Activated B cell treated with CpG ODN at 0.5 μM for 24 hours (primary cell): ENCODE measurements at regions not wholly inside any gene's neighbourhood (a gene's known extent, or its start where the extent isn't known, plus 50 kb on each side); places are given as distances from the start of the nearest gene placed in this dataset.

ENCODE experiments used
- ATAC-seq: fragments of 200-7000 bp; cut with Tn5 transposase; one replicate; pipeline ENCODE4 v1.10.0; 2021; ENCODE audit warnings: low read depth, mild to moderate bottlenecking, moderate library complexity
- CTCF ChIA-PET: fragments of 350-600 bp; sonication (Branson Sonifier 250); formaldehyde crosslinking; loops from one replicate; lab custom pipeline; 2021; ENCODE audit warnings: antibody characterized with exemption; lab: Charles Lee
- POLR2A ChIA-PET: fragments of 350-600 bp; sonication (Branson Sonifier 250); formaldehyde crosslinking; loops from one replicate; lab custom pipeline; 2021; ENCODE audit warnings: antibody characterized with exemption; lab: Charles Lee
- DNase-seq: peaks from one replicate; pipeline ENCODE4 v3.0.0; 2022
- H3K27ac Mint-ChIP-seq: one replicate; pipeline ENCODE4 v1.8.0; 2020; ENCODE audit warnings: mixed read lengths
- H3K27me3 Mint-ChIP-seq: one replicate; pipeline ENCODE4 v1.8.0; 2021; ENCODE audit warnings: mixed read lengths
- H3K36me3 Mint-ChIP-seq: one replicate; pipeline ENCODE4 v1.8.0; 2021; ENCODE audit warnings: low read depth, mixed read lengths
- H3K4me1 Mint-ChIP-seq: one replicate; pipeline ENCODE4 v1.8.0; 2021; ENCODE audit warnings: mixed read lengths
- H3K4me3 Mint-ChIP-seq: one replicate; pipeline ENCODE4 v1.8.0; 2020; ENCODE audit warnings: mild to moderate bottlenecking, mixed read lengths
- H3K9me3 Mint-ChIP-seq: one replicate; pipeline ENCODE4 v1.8.0; 2020; ENCODE audit warnings: mixed read lengths
- CTCF ChIP-seq: fragments of 200-600 bp; IDR thresholded peaks from one replicate; pipeline ENCODE4 v1.8.0; 2022; ENCODE audit warnings: antibody characterized with exemption, mild to moderate bottlenecking
- intact Hi-C: fragments of 100-400 bp; cut with micrococcal nuclease; formaldehyde crosslinking; loops from one replicate; pipeline ENCODE4 v1.15.1; 2024

DNA sequence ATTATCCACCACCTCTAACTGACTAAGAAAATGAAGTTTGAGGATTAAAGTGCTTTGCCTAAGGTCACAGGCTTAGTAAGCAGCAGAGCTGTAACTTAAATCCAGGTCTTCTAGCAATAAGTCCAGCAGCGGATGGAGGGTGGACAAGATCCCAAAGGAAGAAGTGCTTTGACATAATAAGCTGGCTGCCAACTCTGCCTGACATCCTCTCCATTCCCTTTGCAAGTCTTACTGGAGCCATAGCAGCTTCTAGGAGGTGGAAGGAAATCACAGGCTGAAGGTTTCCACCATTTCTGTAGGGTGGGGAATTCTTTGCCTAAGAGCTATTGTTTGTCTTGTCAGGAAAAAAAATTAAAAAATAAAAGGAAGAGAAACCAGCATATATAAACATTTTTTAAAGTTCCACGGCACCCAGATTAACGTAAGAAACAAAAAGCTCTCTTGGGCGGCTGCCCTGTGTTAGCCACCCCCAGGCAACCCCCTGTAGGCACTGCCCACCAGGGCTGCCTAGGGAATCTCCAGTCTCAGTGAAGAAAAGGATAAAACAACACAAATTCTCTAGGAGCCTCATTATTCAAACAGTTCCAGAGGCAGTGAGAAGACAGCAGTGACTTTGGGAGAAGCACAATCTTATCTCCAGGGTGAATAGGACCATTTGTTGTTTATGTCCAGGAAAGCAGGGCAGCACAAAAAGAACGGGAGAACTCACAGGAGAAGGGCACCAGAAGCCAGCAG, 380.8 kb upstream of the CADM1 start:
- Mint-ChIP-seq H3K4me3 (no peak overlapping the region), H3K27me3 (peaks cover 2% of the 10 kb centered on the region), H3K4me1 (no peaks in the 10 kb centered on the region), H3K9me3 (peaks cover 6% of the 10 kb centered on the region), H3K36me3 (no peaks in the 10 kb centered on the region), H3K27ac (no peak overlapping the region)
- ATAC-seq (no peak), DNase-seq (no peak)
- intact Hi-C loops: no loop called here
- ChIA-PET CTCF (no interaction called here), POLR2A (no interaction called here)
- no peak for TF ChIP-seq CTCF

- H3K27ac Mint-ChIP-seq: no peak overlapping the region
- DNase-seq (no peak), ATAC-seq (no peak)
- no peaks in the 10 kb centered on the region for H3K9me3 Mint-ChIP-seq
- CTCF ChIA-PET: no interaction called here
- H3K27me3 Mint-ChIP-seq: no peaks in the 10 kb centered on the region
- peaks cover 30% of the 10 kb centered on the region for H3K4me1 Mint-ChIP-seq
- POLR2A ChIA-PET: no interaction called here
- intact Hi-C loops: loop anchor here (1.0 kb wide), 1 partner anchor 17 kb away; no protein-coding TSS in a partner anchor
- H3K36me3 Mint-ChIP-seq: no peaks in the 10 kb centered on the region
- no peak for TF ChIP-seq CTCF
- H3K4me3 Mint-ChIP-seq: no peak overlapping the region
Measured at GRCh38 chr11:115874843-115875242, 370.6 kb upstream of the CADM1 start.

DNA sequence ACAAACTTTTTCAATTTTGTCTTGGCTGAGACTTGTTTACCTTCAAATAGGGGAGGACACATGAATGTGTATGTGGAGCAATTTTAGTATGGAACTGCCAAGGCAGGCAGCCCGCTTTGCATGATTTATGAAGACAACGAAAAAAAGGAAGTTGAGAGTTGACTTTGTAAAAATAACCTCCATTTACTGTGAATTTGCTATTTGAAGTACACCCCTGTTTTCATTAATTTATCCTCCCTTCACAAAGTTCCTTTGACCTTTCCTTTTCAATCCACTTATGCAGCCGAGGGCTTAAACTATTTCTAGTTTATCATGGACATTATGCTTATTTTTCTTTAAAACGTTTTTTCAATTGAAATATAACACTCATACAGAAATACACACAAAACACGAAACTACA, 369.6 kb upstream of the CADM1 start:
- ChIA-PET POLR2A (no interaction called here), CTCF (interaction anchor here (0.6 kb wide), 1 partner anchor 816 kb away, joined by 3 read pairs; no protein-coding TSS in a partner anchor)
- Mint-ChIP-seq H3K27me3 (no peaks in the 10 kb centered on the region), H3K27ac (no peak overlapping the region), H3K4me3 (no peak overlapping the region), H3K9me3 (no peaks in the 10 kb centered on the region), H3K36me3 (no peaks in the 10 kb centered on the region), H3K4me1 (peaks cover 30% of the 10 kb centered on the region)
- no peak for TF ChIP-seq CTCF
- no peak for DNase-seq
- intact Hi-C loops: no loop called here
- ATAC-seq: no peak

DNA sequence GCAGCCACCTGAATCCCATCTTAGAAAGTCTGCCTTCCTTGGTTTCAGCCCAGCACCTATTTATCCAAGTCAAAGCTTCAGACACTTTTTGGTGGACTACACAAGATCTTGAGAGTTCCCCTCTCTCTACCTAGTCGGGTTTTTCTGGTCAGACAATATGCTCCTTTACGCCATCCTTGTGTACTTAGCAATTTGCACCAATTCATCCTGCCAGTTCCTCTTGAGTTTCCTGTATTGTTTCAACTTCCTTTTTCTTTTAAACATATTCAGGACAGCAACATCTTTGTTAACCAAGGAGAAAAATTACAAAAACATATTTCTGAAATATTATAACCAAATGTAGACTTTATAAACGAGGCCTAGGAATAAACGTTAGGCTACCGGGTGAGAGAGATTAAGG, 368.2 kb upstream of the CADM1 start:
- ChIA-PET POLR2A (no interaction called here), CTCF (no interaction called here)
- Mint-ChIP-seq H3K9me3 (no peaks in the 10 kb centered on the region), H3K4me3 (no peak overlapping the region), H3K4me1 (peaks cover 30% of the 10 kb centered on the region), H3K27me3 (no peaks in the 10 kb centered on the region), H3K36me3 (no peaks in the 10 kb centered on the region), H3K27ac (no peak overlapping the region)
- no peak for TF ChIP-seq CTCF
- ATAC-seq (no peak), DNase-seq (no peak)
- intact Hi-C loops: no loop called here

DNA sequence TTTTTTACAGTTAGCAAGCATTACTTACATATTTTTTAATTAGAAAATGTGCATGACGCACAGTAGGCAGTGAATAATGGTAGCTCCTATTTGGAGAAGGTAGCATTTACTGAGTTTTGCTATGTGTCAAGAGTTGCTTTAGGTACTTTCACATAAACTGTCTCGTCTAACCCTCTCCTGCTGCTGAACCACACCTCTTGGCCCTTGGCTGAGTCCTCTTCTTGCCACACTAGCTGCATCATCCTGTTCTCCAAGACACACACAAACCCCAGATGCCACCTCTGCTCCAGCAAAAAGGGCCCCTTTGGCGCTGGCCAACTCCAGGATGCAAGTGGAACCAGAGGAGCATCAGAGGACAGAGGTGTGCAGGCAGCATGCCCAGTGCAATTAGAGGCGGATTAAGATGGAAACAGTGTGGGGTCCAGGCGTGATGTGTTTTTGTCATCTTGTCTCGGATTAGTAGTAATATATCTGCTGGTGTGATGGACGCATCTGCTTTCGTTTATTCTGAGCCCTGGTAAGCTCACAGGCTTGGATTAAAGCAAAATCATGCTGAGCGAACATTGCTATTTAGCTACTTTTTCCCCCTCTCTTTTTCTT, 367.0 kb upstream of the CADM1 start:
- H3K36me3 Mint-ChIP-seq: no peaks in the 10 kb centered on the region
- no peak overlapping the region for H3K4me3 Mint-ChIP-seq
- ATAC-seq (no peak), DNase-seq (no peak)
- no peak for TF ChIP-seq CTCF
- intact Hi-C loops: no loop called here
- H3K4me1 Mint-ChIP-seq: peaks cover 30% of the 10 kb centered on the region
- CTCF ChIA-PET: no interaction called here
- POLR2A ChIA-PET: no interaction called here
- H3K27me3 Mint-ChIP-seq: no peaks in the 10 kb centered on the region
- H3K27ac Mint-ChIP-seq: no peak overlapping the region
- no peaks in the 10 kb centered on the region for H3K9me3 Mint-ChIP-seq
